IMR-90 (cell line): ENCODE measurements at regions not wholly inside any gene's neighbourhood (a gene's known extent, or its start where the extent isn't known, plus 50 kb on each side); places are given as distances from the start of the nearest gene placed in this dataset.
"Not testable (repeated sequence)": the region's sequence is repeated elsewhere in the genome, so short reads cannot be mapped to it uniquely, and the experiment has no call there.

Source experiments
- BHLHE40 ChIP-seq: fragments of 150-350 bp; IDR thresholded peaks from 2 replicates; pipeline ENCODE4 v1.6.1; 2016; ENCODE audit warnings: mild to moderate bottlenecking, low read depth, low read length
- CEBPB ChIP-seq: IDR thresholded peaks from 2 replicates; pipeline ENCODE4 v1.6.1; 2012; ENCODE audit warnings: low read depth, low read length, improper control_type of control experiment
- CHD1 ChIP-seq: IDR thresholded peaks from 2 replicates; pipeline ENCODE4 v1.6.1; 2012; ENCODE audit warnings: low read depth, low read length, improper control_type of control experiment
- CTCF ChIP-seq: conservative IDR thresholded peaks from 2 replicates; pipeline ENCODE4 v1.5.1; 2012; ENCODE audit warnings: mild to moderate bottlenecking, low read depth, low read length, improper control_type of control experiment
- ELK1 ChIP-seq: fragments of 150-350 bp; IDR thresholded peaks from 2 replicates; pipeline ENCODE4 v1.6.1; 2016; ENCODE audit warnings: low read depth, mild to moderate bottlenecking, low read length, moderate library complexity, borderline replicate concordance
- FOS ChIP-seq: fragments of 150-350 bp; IDR thresholded peaks from 2 replicates; pipeline ENCODE4 v1.6.1; 2016; ENCODE audit warnings: low read depth, low read length
- MAZ ChIP-seq: IDR thresholded peaks from 2 replicates; pipeline ENCODE4 v1.6.1; 2012; ENCODE audit warnings: low read depth, mild to moderate bottlenecking, low read length, improper control_type of control experiment, moderate library complexity, borderline replicate concordance
- MXI1 ChIP-seq: IDR thresholded peaks from 2 replicates; pipeline ENCODE4 v1.6.1; 2012; ENCODE audit warnings: low read depth, mild to moderate bottlenecking, low read length, moderate library complexity, borderline replicate concordance
- POLR2A ChIP-seq: IDR thresholded peaks from 2 replicates; pipeline ENCODE4 v1.6.1; 2012; ENCODE audit warnings: mild to moderate bottlenecking, low read depth, low read length
- RAD21 ChIP-seq: IDR thresholded peaks from 2 replicates; pipeline ENCODE4 v1.6.1; 2012; ENCODE audit warnings: low read length, improper control_type of control experiment
- RCOR1 ChIP-seq: IDR thresholded peaks from 2 replicates; pipeline ENCODE4 v1.6.1; 2012; ENCODE audit warnings: mild to moderate bottlenecking, low read length, improper control_type of control experiment; ENCODE audit not compliant: insufficient replicate concordance
- RFX5 ChIP-seq: IDR thresholded peaks from 2 replicates; pipeline ENCODE4 v1.8.0; 2012; ENCODE audit warnings: low read depth, mild to moderate bottlenecking, low read length, moderate library complexity
- USF2 ChIP-seq: fragments of 150-350 bp; IDR thresholded peaks from 2 replicates; pipeline ENCODE4 v1.6.1; 2017; ENCODE audit warnings: mild to moderate bottlenecking, antibody characterized with exemption, low read length, low read depth

- not testable (repeated sequence) for TF ChIP-seq RAD21, CEBPB, CTCF, POLR2A, MXI1, CHD1, FOS, BHLHE40, MAZ, USF2, RCOR1, RFX5, ELK1
Measured at GRCh38 chr9:66819510-66819909, 81.0 kb upstream of the ZNF658 start.
